ENCODE measurements at regions not wholly inside any gene's neighbourhood (a gene's known extent, or its start where the extent isn't known, plus 50 kb on each side); places are given as distances from the start of the nearest gene placed in this dataset.

GRCh38 chr2:215654148-215654819 lies 218.4 kb upstream of the FN1 start:
- TF ChIP-seq POLR2AphosphoS5 (IDR thresholded peaks at IDR 0.05; ENCODE audit: low read depth, low read length) (no peak), CTCF (IDR thresholded peaks at IDR 0.05) (no peak), REST (IDR thresholded peaks at IDR 0.05; ENCODE audit: insufficient read depth in 1 of 2, low read depth in 2 of 2, low read length in 1 of 2) (no peak)
